ENCODE measurements at regions not wholly inside any gene's neighbourhood (a gene's known extent, or its start where the extent isn't known, plus 50 kb on each side); places are given as distances from the start of the nearest gene placed in this dataset.

- TF ChIP-seq POLR2A (IDR thresholded peaks at IDR 0.05), result no peak
- 80% methylated on average over 2 of the region's 2 CpGs for WGBS
- Histone ChIP-seq H3K27me3 (no peaks in the 10 kb centered on the region), H3K36me3 (no peaks in the 10 kb centered on the region), H3K27ac (no peak overlapping the region), H3K4me3 (no peak overlapping the region), H3K4me1 (no peaks in the 10 kb centered on the region), H3K9me3 (no peaks in the 10 kb centered on the region)
- no peak for DNase-seq (ENCODE audit: low spot score in 2 of 2)
Measured at GRCh38 chr4:57875829-57876392, 765.7 kb upstream of the IGFBP7 start.

DNA sequence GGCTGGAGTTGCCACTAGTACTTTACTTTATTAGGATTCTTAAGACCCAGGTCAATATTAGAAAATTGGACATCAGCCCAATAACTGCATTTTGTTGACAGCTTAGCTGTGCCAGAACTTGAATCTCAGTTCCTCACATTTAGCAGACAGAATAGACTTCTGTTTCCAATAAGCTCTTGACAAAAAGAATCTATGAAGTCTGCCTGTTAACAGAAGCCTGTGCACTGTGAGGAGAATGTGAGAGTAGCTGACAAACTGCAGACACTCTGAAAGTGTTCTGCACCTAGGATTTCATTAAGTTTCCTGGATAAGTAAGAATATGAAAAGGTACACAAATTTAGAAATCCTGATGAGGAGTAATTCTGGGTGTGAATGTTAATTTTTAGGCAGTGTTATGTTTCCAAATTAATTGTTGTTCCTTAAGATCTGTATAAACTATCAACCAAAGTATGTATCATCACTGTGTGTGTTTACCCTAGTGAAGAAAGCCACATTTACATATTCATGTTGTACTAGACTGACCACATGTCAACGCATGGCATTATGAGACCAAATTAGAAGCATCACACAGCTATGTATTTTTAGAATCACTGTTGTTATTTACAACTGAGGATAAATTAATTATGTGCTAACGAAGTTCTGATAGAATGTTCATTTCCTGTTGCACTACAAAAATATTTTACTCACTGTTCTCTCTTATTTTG, 756.4 kb upstream of the IGFBP7 start:
- H3K36me3 ChIP-seq, result no peaks in the 10 kb centered on the region
- no peaks in the 10 kb centered on the region for H3K27me3 ChIP-seq
- H3K4me1 ChIP-seq, result no peaks in the 10 kb centered on the region
- no peak for DNase-seq (ENCODE audit: low spot score in 2 of 2)
- no peaks in the 10 kb centered on the region for H3K9me3 ChIP-seq
- TF ChIP-seq POLR2AphosphoS5 (IDR thresholded peaks at IDR 0.05), result no peak
- TF ChIP-seq CTCF (IDR thresholded peaks at IDR 0.05), result no peak
- TF ChIP-seq EP300 (IDR thresholded peaks at IDR 0.05), result no peak
- no peak for TF ChIP-seq POLR2A (IDR thresholded peaks at IDR 0.05)
- no peak overlapping the region for H3K27ac ChIP-seq
- no peak overlapping the region for H3K4me3 ChIP-seq
- 58% methylated on average over 2 of the region's 2 CpGs for WGBS

GRCh38 chr4:57865264-57865663, 755.1 kb upstream of the IGFBP7 start:
- Histone ChIP-seq H3K4me3 (no peak overlapping the region), H3K27ac (no peak overlapping the region), H3K9me3 (no peaks in the 10 kb centered on the region), H3K27me3 (no peaks in the 10 kb centered on the region), H3K4me1 (no peaks in the 10 kb centered on the region), H3K36me3 (no peaks in the 10 kb centered on the region)
- WGBS, result 71% methylated on average over 1 of the region's 1 CpG
- no peak for DNase-seq (ENCODE audit: low spot score in 2 of 2)
- TF ChIP-seq POLR2AphosphoS5 (IDR thresholded peaks at IDR 0.05) (no peak), POLR2A (IDR thresholded peaks at IDR 0.05) (no peak), CTCF (IDR thresholded peaks at IDR 0.05) (no peak), EP300 (IDR thresholded peaks at IDR 0.05) (no peak)

GRCh38 chr4:57854748-57855147, 744.6 kb upstream of the IGFBP7 start:
- H3K9me3 ChIP-seq, result peaks cover 3% of the 10 kb centered on the region
- H3K4me3 ChIP-seq, result no peak overlapping the region
- H3K4me1 ChIP-seq, result no peaks in the 10 kb centered on the region
- H3K27me3 ChIP-seq, result no peaks in the 10 kb centered on the region
- no peak overlapping the region for H3K27ac ChIP-seq
- WGBS, result 37% methylated on average over 3 of the region's 3 CpGs
- DNase-seq (ENCODE audit: low spot score in 2 of 2), result no peak
- TF ChIP-seq CTCF (IDR thresholded peaks at IDR 0.05) (no peak), POLR2AphosphoS5 (IDR thresholded peaks at IDR 0.05) (no peak), POLR2A (IDR thresholded peaks at IDR 0.05) (no peak), EP300 (IDR thresholded peaks at IDR 0.05) (no peak)
- H3K36me3 ChIP-seq, result no peaks in the 10 kb centered on the region

- no peaks in the 10 kb centered on the region for H3K4me1 ChIP-seq
- peaks cover 3% of the 10 kb centered on the region for H3K9me3 ChIP-seq
- H3K4me3 ChIP-seq, result no peak overlapping the region
- H3K27ac ChIP-seq, result no peak overlapping the region
- no peak for DNase-seq (ENCODE audit: low spot score in 2 of 2)
- H3K36me3 ChIP-seq, result no peaks in the 10 kb centered on the region
- TF ChIP-seq EP300 (IDR thresholded peaks at IDR 0.05) (no peak), POLR2A (IDR thresholded peaks at IDR 0.05) (no peak), POLR2AphosphoS5 (IDR thresholded peaks at IDR 0.05) (no peak), CTCF (IDR thresholded peaks at IDR 0.05) (no peak)
- H3K27me3 ChIP-seq, result no peaks in the 10 kb centered on the region
Measured at GRCh38 chr4:57850141-57850540, 740.0 kb upstream of the IGFBP7 start.

Data from suprapubic skin (tissue), 4 donors.